K562 (cell line): ENCODE measurements at regions not wholly inside any gene's neighbourhood (a gene's known extent, or its start where the extent isn't known, plus 50 kb on each side); places are given as distances from the start of the nearest gene placed in this dataset.

ENCODE experiments used
- ATAC-seq: fragments of 200-7000 bp; cut with Tn5 transposase; 3 replicates; pipeline ENCODE4 v1.9.1; 2020; ENCODE audit warnings: moderate library complexity
- BruUV-seq: library from RNA; stranded (reverse); fragments of 400-500 nt; replicated peaks from 2 replicates; lab custom pipeline; 2021; lab: Mats Ljungman, UMichigan
- CTCF ChIA-PET: fragments of 300-600 bp; formaldehyde crosslinking; extraction: SDS; loops from one replicate; lab custom pipeline; 2021; ENCODE audit warnings: low intra/inter-chr PET ratio; lab: Yijun Ruan, JAX
- POLR2A ChIA-PET: fragments of 300-600, 350-650 bp; sonication (Branson Sonifier 250); formaldehyde crosslinking; extraction: SDS; loops from one replicate; lab custom pipeline; 2021; ENCODE audit warnings: antibody characterized with exemption, inconsistent platforms; lab: Yijun Ruan, JAX
- DNase-seq, 4 experiments: peaks; one replicate each; pipeline versions ENCODE4 v3.0.0 to v3.0.0-alpha.2; 2011 to 2018; ENCODE audit warnings: low spot score in 3 of 4, mixed read lengths in 3 of 4; ENCODE audit errors: extremely low read depth in 1 of 4
- FAIRE-seq: peaks from 2 replicates; lab custom pipeline; 2011; peaks lifted over from hg19 to GRCh38; lab: Jason Lieb, UNC
- H2AFZ ChIP-seq: 2 replicates; pipeline ENCODE4 v1.6.0; 2011; ENCODE audit warnings: low read depth, low read length, control low read depth, inconsistent platforms
- H3K27ac ChIP-seq: fragments of 200-600 bp; 3 replicates; pipeline ENCODE4 v1.8.0; 2011; ENCODE audit warnings: low read depth, mild to moderate bottlenecking, control low read depth, inconsistent platforms, low read length, moderate library complexity, mixed read lengths; ENCODE audit errors: extremely low read depth
- H3K27me3 ChIP-seq, 2 experiments: fragments of 300-600 bp in 1 of 2; 2 replicates in 1 of 2; 3 replicates in 1 of 2; pipeline versions ENCODE4 v1.6.0 to v1.8.0; 2011; ENCODE audit warnings: inconsistent platforms in 2 of 2, low read length in 2 of 2, mild to moderate bottlenecking in 1 of 2, mixed read lengths in 1 of 2, moderate library complexity in 1 of 2; ENCODE audit not compliant: control insufficient read depth in 2 of 2, insufficient read depth in 2 of 2
- H3K36me3 ChIP-seq: fragments of 300-600 bp; 3 replicates; pipeline ENCODE4 v1.8.0; 2011; ENCODE audit warnings: mild to moderate bottlenecking, low read length, inconsistent platforms; ENCODE audit not compliant: control insufficient read depth, insufficient read depth
- H3K4me1 ChIP-seq, 2 experiments: fragments of 200-600 bp in 1 of 2; replicated peaks in 1 of 2; 2 replicates in 1 of 2; 3 replicates in 1 of 2; pipeline versions ENCODE4 v1.5.1 to v1.8.0; 2011; ENCODE audit warnings: inconsistent platforms in 2 of 2, low read length in 2 of 2, mild to moderate bottlenecking in 1 of 2, mixed read lengths in 1 of 2, moderate library complexity in 1 of 2; ENCODE audit not compliant: control insufficient read depth in 2 of 2, insufficient read depth in 2 of 2
- H3K4me2 ChIP-seq: 2 replicates; pipeline ENCODE4 v1.6.1; 2011; ENCODE audit warnings: low read length, control low read depth, inconsistent platforms, mixed read lengths; ENCODE audit not compliant: insufficient read depth
- H3K4me3 ChIP-seq: fragments of 200-600 bp; sonication (generic), shearing (Covaris generic); 2 replicates; pipeline ENCODE4 v1.5.1; 2016; ENCODE audit warnings: control low read depth, inconsistent platforms
- H3K79me2 ChIP-seq: fragments of 200-600 bp; 3 replicates; pipeline ENCODE4 v1.8.0; 2011; ENCODE audit warnings: low read length, inconsistent platforms; ENCODE audit not compliant: control insufficient read depth, insufficient read depth
- H3K9ac ChIP-seq, 2 experiments: 2 replicates each; pipeline versions ENCODE4 v1.6.0 to v1.6.1; 2011; ENCODE audit warnings: low read depth in 2 of 2, low read length in 2 of 2, control low read depth in 1 of 2, inconsistent platforms in 1 of 2, mild to moderate bottlenecking in 1 of 2, mixed read lengths in 1 of 2; ENCODE audit not compliant: insufficient read depth in 1 of 2
- H3K9me1 ChIP-seq: one replicate; pipeline ENCODE4 v1.6.0; 2011; ENCODE audit warnings: inconsistent platforms, mild to moderate bottlenecking, low read length, moderate library complexity; ENCODE audit not compliant: control insufficient read depth, insufficient read depth
- H3K9me3 ChIP-seq: replicated peaks from 2 replicates; pipeline ENCODE4 v1.5.1; 2011; ENCODE audit warnings: low read depth, low read length, inconsistent platforms; ENCODE audit not compliant: control insufficient read depth, insufficient read depth
- H4K20me1 ChIP-seq: replicated peaks from 2 replicates; pipeline ENCODE4 v1.6.1; 2011; ENCODE audit warnings: low read length, inconsistent platforms, mixed read lengths; ENCODE audit not compliant: control insufficient read depth, insufficient read depth
- CREB3 ChIP-seq: fragments of 450-650 bp; conservative IDR thresholded peaks from 2 replicates; pipeline ENCODE4 v1.6.1; 2016; ENCODE audit warnings: missing genetic modification characterization, low read depth, mild to moderate bottlenecking, missing compliant biosample characterization, moderate library complexity
- E2F5 ChIP-seq: sonication (generic); formaldehyde crosslinking; IDR thresholded peaks from 2 replicates; pipeline ENCODE4 v1.8.0; 2022; ENCODE audit warnings: mild to moderate bottlenecking, missing genetic modification reagents
- ETS2 ChIP-seq: IDR thresholded peaks from 2 replicates; pipeline ENCODE4 v1.6.1; 2016; ENCODE audit warnings: borderline replicate concordance, missing genetic modification characterization, mild to moderate bottlenecking, moderate library complexity, missing compliant biosample characterization; ENCODE audit not compliant: poor library complexity, severe bottlenecking
- GABPB2 ChIP-seq: fragments of 250-450 bp; sonication (Bioruptor Pico); conservative IDR thresholded peaks from 2 replicates; pipeline ENCODE4 v1.5.1; 2021; ENCODE audit warnings: mild to moderate bottlenecking
- MTA2 ChIP-seq: fragments of 450-650 bp; IDR thresholded peaks from 2 replicates; pipeline ENCODE4 v1.6.1; 2016; ENCODE audit warnings: low read depth
- PREB ChIP-seq: sonication (generic); formaldehyde crosslinking; IDR thresholded peaks from 2 replicates; pipeline ENCODE4 v1.8.1; 2023; ENCODE audit warnings: mild to moderate bottlenecking, missing genetic modification reagents
- RCOR1 ChIP-seq, 2 experiments: IDR thresholded peaks; 2 replicates each; pipeline ENCODE4 v1.6.1; 2012; ENCODE audit warnings: low read depth in 2 of 2, low read length in 2 of 2, borderline replicate concordance in 1 of 2, improper control_type of control experiment in 1 of 2
- RREB1 ChIP-seq: fragments of 250-450 bp; sonication (Bioruptor Pico); IDR thresholded peaks from 2 replicates; pipeline ENCODE4 v1.4.0; 2020
- SAFB ChIP-seq: fragments of 200-400 bp; formaldehyde crosslinking; IDR thresholded peaks from 2 replicates; pipeline ENCODE4 v1.6.1; 2017; ENCODE audit warnings: low read depth, low read length, borderline replicate concordance
- ZBTB49 ChIP-seq: sonication (generic); formaldehyde crosslinking; IDR thresholded peaks from 2 replicates; pipeline ENCODE4 v1.8.0; 2022; ENCODE audit warnings: missing genetic modification reagents, mild to moderate bottlenecking, borderline replicate concordance
- WGBS: fragments of 100-300 bp; shearing (Covaris generic); methylation state at CpG from one replicate; pipeline ENCODE4 v1.1.6; 2016; ENCODE audit warnings: low coverage, mixed read lengths; ENCODE audit not compliant: insufficient coverage; ENCODE audit errors: missing lambda C conversion rate; 5-methylcytosine and 5-hydroxymethylcytosine counted together
- in situ Hi-C: fragments of 300-500 bp; cut with MboI; formaldehyde crosslinking; loops from 4 replicates; pipeline ENCODE4 v1.15.0; 2018; ENCODE audit warnings: inconsistent platforms, mixed read lengths
- intact Hi-C: fragments of 100-400 bp; cut with micrococcal nuclease; formaldehyde crosslinking; loops from 2 replicates; pipeline ENCODE4 v1.14.2; 2022

- ATAC-seq (no peak), DNase-seq (no peak), FAIRE-seq (no peak)
- Histone ChIP-seq H3K4me2 (no peak overlapping the region), H3K36me3 (no peaks in the 10 kb centered on the region), H3K27me3 (peaks cover 0 to 27% of the 10 kb centered on the region in 2 experiments; a peak in 2 of 5 replicates), H3K9me1 (no peaks in the 10 kb centered on the region), H3K79me2 (no peaks in the 10 kb centered on the region), H3K4me3 (no peak overlapping the region), H4K20me1 (no peaks in the 10 kb centered on the region), H3K4me1 (no peaks in the 10 kb centered on the region), H3K9ac (no peak overlapping the region), H2AFZ (no peak overlapping the region), H3K9me3 (no peaks in the 10 kb centered on the region), H3K27ac (no peak overlapping the region)
- intact Hi-C loops, result no loop called here
- ChIA-PET POLR2A (no interaction called here), CTCF (no interaction called here)
- no TSS peak for BruUV-seq
- in situ Hi-C loops, result no loop called here
- WGBS, result 4% methylated on average over 4 of the region's 11 CpGs
- TF ChIP-seq E2F5, result no peak
- TF ChIP-seq ETS2 (tag), result no peak
- TF ChIP-seq RCOR1 (IDR thresholded peaks at IDR 0.05; ENCODE audit: borderline replicate concordance in 1 of 2, low read depth in 2 of 2, low read length in 2 of 2), result no peak
- no peak for TF ChIP-seq RREB1
- TF ChIP-seq GABPB2 (CRISPR knock-in tag), result no peak
- TF ChIP-seq CREB3, result no peak
- TF ChIP-seq ZBTB49, result no peak
- no peak for TF ChIP-seq MTA2
- TF ChIP-seq PREB (CRISPR knock-in tag), result no peak
- TF ChIP-seq SAFB, result no peak
Measured at GRCh38 chr18:78742218-78742745, 237.3 kb upstream of the SALL3 start.
